ENCODE measurements at regions not wholly inside any gene's neighbourhood (a gene's known extent, or its start where the extent isn't known, plus 50 kb on each side); places are given as distances from the start of the nearest gene placed in this dataset.

- no peak for TF ChIP-seq CTCF (IDR thresholded peaks at IDR 0.05)
- TF ChIP-seq POLR2AphosphoS5 (IDR thresholded peaks at IDR 0.05) = no peak
- TF ChIP-seq EP300 (IDR thresholded peaks at IDR 0.05) = no peak
- TF ChIP-seq POLR2A (IDR thresholded peaks at IDR 0.05) = no peak
Measured at GRCh38 chr5:54804521-54804920, 180.9 kb downstream of the ESM1 start.
